ENCODE measurements at regions not wholly inside any gene's neighbourhood (a gene's known extent, or its start where the extent isn't known, plus 50 kb on each side); places are given as distances from the start of the nearest gene placed in this dataset.

DNA sequence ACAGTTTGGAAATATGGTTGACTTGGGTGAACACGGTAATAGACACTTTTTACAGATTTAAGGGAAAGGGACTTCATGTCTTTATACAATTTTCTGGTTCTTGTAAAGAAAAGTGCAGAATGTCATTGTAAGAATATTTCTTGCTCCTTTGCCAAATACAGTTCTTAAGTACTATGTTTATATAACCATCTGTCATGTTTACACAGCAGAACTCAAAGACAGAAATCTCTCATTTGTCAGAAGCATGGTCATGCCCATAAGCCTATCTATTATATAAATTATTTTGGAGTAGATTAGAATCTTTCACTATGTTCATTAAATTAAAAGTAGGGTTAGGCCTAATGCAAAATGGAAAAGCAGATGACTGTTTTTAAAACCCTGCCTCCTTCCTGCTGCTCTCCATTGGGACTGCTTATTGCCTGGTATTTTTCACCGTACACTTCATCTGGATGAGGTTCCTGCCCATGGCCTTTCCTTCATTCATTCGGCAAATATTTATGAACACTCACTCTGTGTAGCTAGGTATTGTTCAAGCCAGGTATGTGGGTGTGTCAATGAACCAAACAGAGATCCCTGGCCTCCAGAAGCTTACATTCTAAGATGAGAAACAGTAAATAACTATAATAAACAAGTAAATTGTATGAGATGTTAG lies 558.1 kb downstream of the NR2F1-AS1 start:
- TF ChIP-seq JUNB (IDR thresholded peaks at IDR 0.05; ENCODE audit: unreplicated experiment) (no peak), ZNF114 (CRISPR knock-in tag; IDR thresholded peaks at IDR 0.05) (no peak)
- TF ChIP-seq, protein P1, sequence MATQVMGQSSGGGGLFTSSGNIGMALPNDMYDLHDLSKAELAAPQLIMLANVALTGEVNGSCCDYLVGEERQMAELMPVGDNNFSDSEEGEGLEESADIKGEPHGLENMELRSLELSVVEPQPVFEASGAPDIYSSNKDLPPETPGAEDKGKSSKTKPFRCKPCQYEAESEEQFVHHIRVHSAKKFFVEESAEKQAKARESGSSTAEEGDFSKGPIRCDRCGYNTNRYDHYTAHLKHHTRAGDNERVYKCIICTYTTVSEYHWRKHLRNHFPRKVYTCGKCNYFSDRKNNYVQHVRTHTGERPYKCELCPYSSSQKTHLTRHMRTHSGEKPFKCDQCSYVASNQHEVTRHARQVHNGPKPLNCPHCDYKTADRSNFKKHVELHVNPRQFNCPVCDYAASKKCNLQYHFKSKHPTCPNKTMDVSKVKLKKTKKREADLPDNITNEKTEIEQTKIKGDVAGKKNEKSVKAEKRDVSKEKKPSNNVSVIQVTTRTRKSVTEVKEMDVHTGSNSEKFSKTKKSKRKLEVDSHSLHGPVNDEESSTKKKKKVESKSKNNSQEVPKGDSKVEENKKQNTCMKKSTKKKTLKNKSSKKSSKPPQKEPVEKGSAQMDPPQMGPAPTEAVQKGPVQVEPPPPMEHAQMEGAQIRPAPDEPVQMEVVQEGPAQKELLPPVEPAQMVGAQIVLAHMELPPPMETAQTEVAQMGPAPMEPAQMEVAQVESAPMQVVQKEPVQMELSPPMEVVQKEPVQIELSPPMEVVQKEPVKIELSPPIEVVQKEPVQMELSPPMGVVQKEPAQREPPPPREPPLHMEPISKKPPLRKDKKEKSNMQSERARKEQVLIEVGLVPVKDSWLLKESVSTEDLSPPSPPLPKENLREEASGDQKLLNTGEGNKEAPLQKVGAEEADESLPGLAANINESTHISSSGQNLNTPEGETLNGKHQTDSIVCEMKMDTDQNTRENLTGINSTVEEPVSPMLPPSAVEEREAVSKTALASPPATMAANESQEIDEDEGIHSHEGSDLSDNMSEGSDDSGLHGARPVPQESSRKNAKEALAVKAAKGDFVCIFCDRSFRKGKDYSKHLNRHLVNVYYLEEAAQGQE (IDR thresholded peaks at IDR 0.05; ENCODE audit: unreplicated experiment): no peak
- TF ChIP-seq, protein P2, sequence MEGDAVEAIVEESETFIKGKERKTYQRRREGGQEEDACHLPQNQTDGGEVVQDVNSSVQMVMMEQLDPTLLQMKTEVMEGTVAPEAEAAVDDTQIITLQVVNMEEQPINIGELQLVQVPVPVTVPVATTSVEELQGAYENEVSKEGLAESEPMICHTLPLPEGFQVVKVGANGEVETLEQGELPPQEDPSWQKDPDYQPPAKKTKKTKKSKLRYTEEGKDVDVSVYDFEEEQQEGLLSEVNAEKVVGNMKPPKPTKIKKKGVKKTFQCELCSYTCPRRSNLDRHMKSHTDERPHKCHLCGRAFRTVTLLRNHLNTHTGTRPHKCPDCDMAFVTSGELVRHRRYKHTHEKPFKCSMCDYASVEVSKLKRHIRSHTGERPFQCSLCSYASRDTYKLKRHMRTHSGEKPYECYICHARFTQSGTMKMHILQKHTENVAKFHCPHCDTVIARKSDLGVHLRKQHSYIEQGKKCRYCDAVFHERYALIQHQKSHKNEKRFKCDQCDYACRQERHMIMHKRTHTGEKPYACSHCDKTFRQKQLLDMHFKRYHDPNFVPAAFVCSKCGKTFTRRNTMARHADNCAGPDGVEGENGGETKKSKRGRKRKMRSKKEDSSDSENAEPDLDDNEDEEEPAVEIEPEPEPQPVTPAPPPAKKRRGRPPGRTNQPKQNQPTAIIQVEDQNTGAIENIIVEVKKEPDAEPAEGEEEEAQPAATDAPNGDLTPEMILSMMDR (conservative IDR thresholded peaks at IDR 0.05; ENCODE audit: low read depth in 2 of 2): no peak
- no peaks in the 10 kb centered on the region for H3K9me2 ChIP-seq (ENCODE audit: insufficient read depth)
- H3K4me1 ChIP-seq (ENCODE audit: insufficient read depth): peaks cover 12% of the 10 kb centered on the region
- Mint-ChIP-seq H3K36me3 (ENCODE audit: low read depth) (no peaks in the 10 kb centered on the region), H3K4me3 (no peak overlapping the region), H3K27me3 (ENCODE audit: insufficient read depth, low read depth, poor library complexity) (peaks cover 4% of the 10 kb centered on the region), H3K4me1 (peaks cover 17% of the 10 kb centered on the region; the same call in 2 of the 3 replicates), H3K27ac (no peak overlapping the region), H3K9me3 (no peaks in the 10 kb centered on the region)
- no peak for DNase-seq (ENCODE audit: low spot score)
- no peaks in the 10 kb centered on the region for H3F3A ChIP-seq (replicated peaks; ENCODE audit: low read depth)
- no peaks in the 10 kb centered on the region for H3K79me2 ChIP-seq (replicated peaks; ENCODE audit: insufficient read depth)
- no peaks in the 10 kb centered on the region for H3K36me3 ChIP-seq (ENCODE audit: insufficient read depth)
- ATAC-seq: no peak
- no peak overlapping the region for H3K4me3 ChIP-seq
- H2AFZ ChIP-seq: no peak overlapping the region
- H3K27ac ChIP-seq (ENCODE audit: low read depth): no peak overlapping the region
- no peak overlapping the region for H3K4me2 ChIP-seq
- H3K27me3 ChIP-seq (ENCODE audit: insufficient read depth): no peaks in the 10 kb centered on the region
- H4K20me1 ChIP-seq (replicated peaks; ENCODE audit: insufficient read depth): no peaks in the 10 kb centered on the region

DNA sequence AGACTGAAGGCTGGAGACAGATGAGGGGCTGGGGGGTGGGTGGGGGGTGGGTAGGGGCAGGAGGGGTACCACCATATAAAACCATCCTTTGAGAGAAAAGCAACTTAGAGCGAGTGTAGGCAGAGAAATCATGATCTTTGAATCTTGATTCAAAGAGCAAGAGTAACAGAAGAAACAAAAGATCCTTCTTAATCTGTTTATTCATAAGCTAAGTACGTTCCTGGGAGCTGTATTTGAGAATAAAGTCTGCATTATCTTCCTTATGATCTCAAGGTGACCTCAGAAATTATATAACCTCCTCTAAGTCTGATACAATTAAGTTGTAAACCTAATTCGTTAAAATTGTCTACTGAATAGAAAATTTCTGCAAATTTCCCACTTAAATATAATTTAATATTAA lies 558.8 kb downstream of the NR2F1-AS1 start:
- Histone ChIP-seq H3K27me3 (ENCODE audit: insufficient read depth) (no peaks in the 10 kb centered on the region), H3K27ac (ENCODE audit: low read depth) (no peak overlapping the region), H3K4me1 (ENCODE audit: insufficient read depth) (peaks cover 12% of the 10 kb centered on the region), H3K79me2 (replicated peaks; ENCODE audit: insufficient read depth) (no peaks in the 10 kb centered on the region), H3K4me3 (no peak overlapping the region), H3K4me2 (no peak overlapping the region), H2AFZ (no peak overlapping the region), H4K20me1 (replicated peaks; ENCODE audit: insufficient read depth) (no peaks in the 10 kb centered on the region), H3K9me2 (ENCODE audit: insufficient read depth) (no peaks in the 10 kb centered on the region), H3K36me3 (ENCODE audit: insufficient read depth) (no peaks in the 10 kb centered on the region), H3F3A (replicated peaks; ENCODE audit: low read depth) (no peaks in the 10 kb centered on the region)
- Mint-ChIP-seq H3K4me1 (peaks cover 19% of the 10 kb centered on the region; the same call in 2 of the 3 replicates), H3K4me3 (no peak overlapping the region), H3K27ac (no peak overlapping the region), H3K36me3 (ENCODE audit: low read depth) (no peaks in the 10 kb centered on the region), H3K27me3 (ENCODE audit: insufficient read depth, low read depth, poor library complexity) (peaks cover 4% of the 10 kb centered on the region), H3K9me3 (no peaks in the 10 kb centered on the region)
- DNase-seq (ENCODE audit: low spot score) (no peak), ATAC-seq (no peak)
- no peak for TF ChIP-seq ZNF114 (CRISPR knock-in tag; IDR thresholded peaks at IDR 0.05)
- TF ChIP-seq, protein P3, sequence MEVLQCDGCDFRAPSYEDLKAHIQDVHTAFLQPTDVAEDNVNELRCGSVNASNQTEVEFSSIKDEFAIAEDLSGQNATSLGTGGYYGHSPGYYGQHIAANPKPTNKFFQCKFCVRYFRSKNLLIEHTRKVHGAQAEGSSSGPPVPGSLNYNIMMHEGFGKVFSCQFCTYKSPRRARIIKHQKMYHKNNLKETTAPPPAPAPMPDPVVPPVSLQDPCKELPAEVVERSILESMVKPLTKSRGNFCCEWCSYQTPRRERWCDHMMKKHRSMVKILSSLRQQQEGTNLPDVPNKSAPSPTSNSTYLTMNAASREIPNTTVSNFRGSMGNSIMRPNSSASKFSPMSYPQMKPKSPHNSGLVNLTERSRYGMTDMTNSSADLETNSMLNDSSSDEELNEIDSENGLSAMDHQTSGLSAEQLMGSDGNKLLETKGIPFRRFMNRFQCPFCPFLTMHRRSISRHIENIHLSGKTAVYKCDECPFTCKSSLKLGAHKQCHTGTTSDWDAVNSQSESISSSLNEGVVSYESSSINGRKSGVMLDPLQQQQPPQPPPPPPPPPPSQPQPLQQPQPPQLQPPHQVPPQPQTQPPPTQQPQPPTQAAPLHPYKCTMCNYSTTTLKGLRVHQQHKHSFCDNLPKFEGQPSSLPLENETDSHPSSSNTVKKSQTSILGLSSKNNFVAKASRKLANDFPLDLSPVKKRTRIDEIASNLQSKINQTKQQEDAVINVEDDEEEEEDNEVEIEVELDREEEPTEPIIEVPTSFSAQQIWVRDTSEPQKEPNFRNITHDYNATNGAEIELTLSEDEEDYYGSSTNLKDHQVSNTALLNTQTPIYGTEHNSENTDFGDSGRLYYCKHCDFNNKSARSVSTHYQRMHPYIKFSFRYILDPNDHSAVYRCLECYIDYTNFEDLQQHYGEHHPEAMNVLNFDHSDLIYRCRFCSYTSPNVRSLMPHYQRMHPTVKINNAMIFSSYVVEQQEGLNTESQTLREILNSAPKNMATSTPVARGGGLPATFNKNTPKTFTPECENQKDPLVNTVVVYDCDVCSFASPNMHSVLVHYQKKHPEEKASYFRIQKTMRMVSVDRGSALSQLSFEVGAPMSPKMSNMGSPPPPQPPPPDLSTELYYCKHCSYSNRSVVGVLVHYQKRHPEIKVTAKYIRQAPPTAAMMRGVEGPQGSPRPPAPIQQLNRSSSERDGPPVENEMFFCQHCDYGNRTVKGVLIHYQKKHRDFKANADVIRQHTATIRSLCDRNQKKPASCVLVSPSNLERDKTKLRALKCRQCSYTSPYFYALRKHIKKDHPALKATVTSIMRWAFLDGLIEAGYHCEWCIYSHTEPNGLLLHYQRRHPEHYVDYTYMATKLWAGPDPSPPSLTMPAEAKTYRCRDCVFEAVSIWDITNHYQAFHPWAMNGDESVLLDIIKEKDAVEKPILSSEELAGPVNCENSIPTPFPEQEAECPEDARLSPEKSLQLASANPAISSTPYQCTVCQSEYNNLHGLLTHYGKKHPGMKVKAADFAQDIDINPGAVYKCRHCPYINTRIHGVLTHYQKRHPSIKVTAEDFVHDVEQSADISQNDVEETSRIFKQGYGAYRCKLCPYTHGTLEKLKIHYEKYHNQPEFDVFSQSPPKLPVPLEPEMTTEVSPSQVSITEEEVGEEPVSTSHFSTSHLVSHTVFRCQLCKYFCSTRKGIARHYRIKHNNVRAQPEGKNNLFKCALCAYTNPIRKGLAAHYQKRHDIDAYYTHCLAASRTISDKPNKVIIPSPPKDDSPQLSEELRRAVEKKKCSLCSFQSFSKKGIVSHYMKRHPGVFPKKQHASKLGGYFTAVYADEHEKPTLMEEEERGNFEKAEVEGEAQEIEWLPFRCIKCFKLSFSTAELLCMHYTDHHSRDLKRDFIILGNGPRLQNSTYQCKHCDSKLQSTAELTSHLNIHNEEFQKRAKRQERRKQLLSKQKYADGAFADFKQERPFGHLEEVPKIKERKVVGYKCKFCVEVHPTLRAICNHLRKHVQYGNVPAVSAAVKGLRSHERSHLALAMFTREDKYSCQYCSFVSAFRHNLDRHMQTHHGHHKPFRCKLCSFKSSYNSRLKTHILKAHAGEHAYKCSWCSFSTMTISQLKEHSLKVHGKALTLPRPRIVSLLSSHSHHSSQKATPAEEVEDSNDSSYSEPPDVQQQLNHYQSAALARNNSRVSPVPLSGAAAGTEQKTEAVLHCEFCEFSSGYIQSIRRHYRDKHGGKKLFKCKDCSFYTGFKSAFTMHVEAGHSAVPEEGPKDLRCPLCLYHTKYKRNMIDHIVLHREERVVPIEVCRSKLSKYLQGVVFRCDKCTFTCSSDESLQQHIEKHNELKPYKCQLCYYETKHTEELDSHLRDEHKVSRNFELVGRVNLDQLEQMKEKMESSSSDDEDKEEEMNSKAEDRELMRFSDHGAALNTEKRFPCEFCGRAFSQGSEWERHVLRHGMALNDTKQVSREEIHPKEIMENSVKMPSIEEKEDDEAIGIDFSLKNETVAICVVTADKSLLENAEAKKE (CRISPR knock-in tag; IDR thresholded peaks at IDR 0.05): no peak
- no peak for TF ChIP-seq STAT1 (IDR thresholded peaks at IDR 0.05; ENCODE audit: unreplicated experiment)
- no peak for TF ChIP-seq POLR2AphosphoS5 (IDR thresholded peaks at IDR 0.05; ENCODE audit: low read depth)
- no peak for TF ChIP-seq EZH2 (IDR thresholded peaks at IDR 0.05; ENCODE audit: low read depth, unreplicated experiment)
- TF ChIP-seq EZH2phosphoT487 (IDR thresholded peaks at IDR 0.05; ENCODE audit: unreplicated experiment): no peak

Measured in GM23338 (cell line).